ENCODE measurements at regions not wholly inside any gene's neighbourhood (a gene's known extent, or its start where the extent isn't known, plus 50 kb on each side); places are given as distances from the start of the nearest gene placed in this dataset.

- TF ChIP-seq POLR2AphosphoS5 (IDR thresholded peaks at IDR 0.05; ENCODE audit: low read depth, low read length) (no peak), POLR2A (IDR thresholded peaks at IDR 0.05; ENCODE audit: borderline replicate concordance, extremely low read depth, insufficient read depth, insufficient read length) (no peak), JUND (IDR thresholded peaks at IDR 0.05) (no peak), SP1 (IDR thresholded peaks at IDR 0.05; ENCODE audit: low read depth) (no peak), ELF1 (IDR thresholded peaks at IDR 0.05; ENCODE audit: borderline replicate concordance, low read depth) (no peak), EZH2 (IDR thresholded peaks at IDR 0.05) (no peak), REST (IDR thresholded peaks at IDR 0.05; ENCODE audit: low read depth) (no peak), EGR1 (IDR thresholded peaks at IDR 0.05; ENCODE audit: low read depth) (no peak), TCF7L2 (IDR thresholded peaks at IDR 0.05; ENCODE audit: borderline replicate concordance, extremely low read depth, insufficient read depth, insufficient read length) (no peak), RAD21 (IDR thresholded peaks at IDR 0.05; ENCODE audit: low read depth) (no peak)
- TF ChIP-seq, protein P1, sequence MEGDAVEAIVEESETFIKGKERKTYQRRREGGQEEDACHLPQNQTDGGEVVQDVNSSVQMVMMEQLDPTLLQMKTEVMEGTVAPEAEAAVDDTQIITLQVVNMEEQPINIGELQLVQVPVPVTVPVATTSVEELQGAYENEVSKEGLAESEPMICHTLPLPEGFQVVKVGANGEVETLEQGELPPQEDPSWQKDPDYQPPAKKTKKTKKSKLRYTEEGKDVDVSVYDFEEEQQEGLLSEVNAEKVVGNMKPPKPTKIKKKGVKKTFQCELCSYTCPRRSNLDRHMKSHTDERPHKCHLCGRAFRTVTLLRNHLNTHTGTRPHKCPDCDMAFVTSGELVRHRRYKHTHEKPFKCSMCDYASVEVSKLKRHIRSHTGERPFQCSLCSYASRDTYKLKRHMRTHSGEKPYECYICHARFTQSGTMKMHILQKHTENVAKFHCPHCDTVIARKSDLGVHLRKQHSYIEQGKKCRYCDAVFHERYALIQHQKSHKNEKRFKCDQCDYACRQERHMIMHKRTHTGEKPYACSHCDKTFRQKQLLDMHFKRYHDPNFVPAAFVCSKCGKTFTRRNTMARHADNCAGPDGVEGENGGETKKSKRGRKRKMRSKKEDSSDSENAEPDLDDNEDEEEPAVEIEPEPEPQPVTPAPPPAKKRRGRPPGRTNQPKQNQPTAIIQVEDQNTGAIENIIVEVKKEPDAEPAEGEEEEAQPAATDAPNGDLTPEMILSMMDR (IDR thresholded peaks at IDR 0.05 in 2 of 3, conservative IDR thresholded peaks at IDR 0.05 in 1 of 3; ENCODE audit: borderline replicate concordance in 1 of 3, insufficient read depth in 1 of 3, low read depth in 2 of 3, low read length in 2 of 3): no peak
- TF ChIP-seq, protein P2, sequence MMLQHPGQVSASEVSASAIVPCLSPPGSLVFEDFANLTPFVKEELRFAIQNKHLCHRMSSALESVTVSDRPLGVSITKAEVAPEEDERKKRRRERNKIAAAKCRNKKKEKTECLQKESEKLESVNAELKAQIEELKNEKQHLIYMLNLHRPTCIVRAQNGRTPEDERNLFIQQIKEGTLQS (IDR thresholded peaks at IDR 0.05): no peak
Observed at GRCh38 chr15:98163319-98164045, 203.0 kb downstream of the ARRDC4 start.
